NT2/D1 (cell line): ENCODE measurements at regions not wholly inside any gene's neighbourhood (a gene's known extent, or its start where the extent isn't known, plus 50 kb on each side); places are given as distances from the start of the nearest gene placed in this dataset.

Experiments used
- SUZ12 ChIP-seq: IDR thresholded peaks from 2 replicates; pipeline ENCODE4 v1.6.1; 2011; ENCODE audit not compliant: insufficient read length, insufficient read depth; ENCODE audit errors: extremely low read depth
- YY1 ChIP-seq: IDR thresholded peaks from 2 replicates; pipeline ENCODE4 v1.6.1; 2011; ENCODE audit not compliant: insufficient read length, insufficient read depth
- ZNF274 ChIP-seq: IDR thresholded peaks from 2 replicates; pipeline ENCODE4 v1.6.1; 2011; ENCODE audit warnings: mild to moderate bottlenecking, low read depth, low read length

DNA sequence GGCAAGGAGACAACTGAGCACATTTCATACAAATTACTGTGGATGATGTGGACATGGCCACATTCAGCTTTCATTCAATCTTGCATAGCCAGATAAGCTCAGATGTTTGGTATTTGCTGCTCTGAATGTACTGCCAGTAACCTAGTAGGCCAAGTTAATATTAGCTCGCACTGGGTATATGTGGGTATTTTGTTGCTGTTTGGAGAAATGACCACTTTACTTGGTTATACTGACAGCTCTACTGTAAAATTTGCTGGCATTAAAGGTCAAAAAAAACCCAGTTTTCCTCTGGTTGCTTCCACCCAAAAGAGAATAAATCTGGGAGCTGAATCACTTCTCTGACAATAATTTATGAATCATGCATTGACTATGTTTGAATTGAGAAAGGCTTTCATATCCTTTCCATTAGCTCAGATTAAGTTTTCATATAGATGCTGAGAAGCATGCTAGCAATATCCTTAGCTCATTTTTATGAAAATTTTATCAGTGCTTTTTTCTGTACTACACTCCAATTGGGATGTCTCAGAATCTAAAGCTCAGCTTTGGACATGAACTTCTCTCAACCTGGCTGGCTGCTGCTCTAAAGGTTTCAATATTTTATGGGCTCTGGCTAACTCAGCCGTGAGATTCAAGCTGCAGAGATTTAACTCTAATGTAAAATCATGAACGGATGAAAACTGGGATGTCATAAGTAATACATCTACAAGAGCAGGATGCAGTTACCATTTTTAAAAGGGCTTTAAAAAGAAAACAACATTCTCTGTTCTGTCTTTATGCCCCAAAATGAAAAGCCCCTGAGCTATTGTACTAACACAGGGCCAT, 330.0 kb downstream of the BARHL2 start:
- TF ChIP-seq YY1 (no peak), ZNF274 (no peak), SUZ12 (no peak)
